ENCODE measurements at regions not wholly inside any gene's neighbourhood (a gene's known extent, or its start where the extent isn't known, plus 50 kb on each side); places are given as distances from the start of the nearest gene placed in this dataset.

DNA sequence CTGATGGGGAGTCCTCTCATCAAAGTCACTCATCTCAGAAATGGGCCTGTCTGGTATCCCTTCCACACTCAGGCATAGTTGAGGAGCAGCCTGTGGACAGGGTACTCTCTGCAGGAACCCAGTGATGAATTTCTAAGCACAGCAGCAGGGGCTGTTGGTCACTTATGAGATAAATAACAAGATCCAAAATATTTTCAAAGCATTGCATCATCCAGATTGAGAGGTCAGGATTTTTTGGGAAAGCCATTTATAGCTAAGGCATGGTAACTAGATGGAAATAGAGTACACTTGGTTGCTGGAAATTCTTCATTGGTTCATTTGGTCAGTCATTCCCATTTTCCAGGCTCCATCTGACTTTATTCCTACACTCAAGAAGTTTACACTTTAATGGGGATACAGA, 246.8 kb upstream of the RAI14 start:
- TF ChIP-seq RAD21 (IDR thresholded peaks at IDR 0.05; ENCODE audit: low read depth): no peak
- TF ChIP-seq EP300 (IDR thresholded peaks at IDR 0.05; ENCODE audit: borderline replicate concordance): no peak
